ENCODE measurements at regions not wholly inside any gene's neighbourhood (a gene's known extent, or its start where the extent isn't known, plus 50 kb on each side); places are given as distances from the start of the nearest gene placed in this dataset.

DNA sequence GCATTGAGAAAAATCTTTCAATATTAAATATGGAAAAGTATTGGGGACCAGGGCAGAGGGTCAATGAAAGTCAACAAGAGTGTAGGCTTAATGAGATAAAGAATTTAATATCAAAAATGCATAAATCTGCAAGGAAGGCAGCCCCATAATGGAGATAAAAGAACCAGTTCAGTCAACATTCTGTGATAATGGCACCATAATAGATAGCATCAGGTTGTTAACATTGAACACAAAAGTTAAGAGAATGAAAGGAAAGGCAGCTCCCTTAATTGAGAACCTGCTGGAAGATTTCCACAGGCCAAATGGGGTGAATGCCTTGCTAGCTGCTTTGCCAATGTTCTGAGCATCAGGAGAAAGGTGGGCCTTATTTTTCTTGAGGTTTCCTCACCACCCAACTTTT lies 60.4 kb upstream of the TMEM33 start:
- Histone ChIP-seq H3K27me3 (ENCODE audit: control insufficient read depth, insufficient read depth, low read length) (peaks cover 8% of the 10 kb centered on the region), H3K4me1 (ENCODE audit: control insufficient read depth, insufficient read depth, low read length) (no peaks in the 10 kb centered on the region), H3K27ac (ENCODE audit: low read length) (no peak overlapping the region), H3K4me3 (ENCODE audit: low read depth in 2 of 2, low read length in 2 of 2) (no peak overlapping the region), H3K9me3 (ENCODE audit: control insufficient read depth, insufficient read depth, low read depth, low read length) (no peaks in the 10 kb centered on the region), H3K36me3 (ENCODE audit: control insufficient read depth, insufficient read depth, low read length) (no peaks in the 10 kb centered on the region)
- no peak for ATAC-seq
- TF ChIP-seq, protein P1, sequence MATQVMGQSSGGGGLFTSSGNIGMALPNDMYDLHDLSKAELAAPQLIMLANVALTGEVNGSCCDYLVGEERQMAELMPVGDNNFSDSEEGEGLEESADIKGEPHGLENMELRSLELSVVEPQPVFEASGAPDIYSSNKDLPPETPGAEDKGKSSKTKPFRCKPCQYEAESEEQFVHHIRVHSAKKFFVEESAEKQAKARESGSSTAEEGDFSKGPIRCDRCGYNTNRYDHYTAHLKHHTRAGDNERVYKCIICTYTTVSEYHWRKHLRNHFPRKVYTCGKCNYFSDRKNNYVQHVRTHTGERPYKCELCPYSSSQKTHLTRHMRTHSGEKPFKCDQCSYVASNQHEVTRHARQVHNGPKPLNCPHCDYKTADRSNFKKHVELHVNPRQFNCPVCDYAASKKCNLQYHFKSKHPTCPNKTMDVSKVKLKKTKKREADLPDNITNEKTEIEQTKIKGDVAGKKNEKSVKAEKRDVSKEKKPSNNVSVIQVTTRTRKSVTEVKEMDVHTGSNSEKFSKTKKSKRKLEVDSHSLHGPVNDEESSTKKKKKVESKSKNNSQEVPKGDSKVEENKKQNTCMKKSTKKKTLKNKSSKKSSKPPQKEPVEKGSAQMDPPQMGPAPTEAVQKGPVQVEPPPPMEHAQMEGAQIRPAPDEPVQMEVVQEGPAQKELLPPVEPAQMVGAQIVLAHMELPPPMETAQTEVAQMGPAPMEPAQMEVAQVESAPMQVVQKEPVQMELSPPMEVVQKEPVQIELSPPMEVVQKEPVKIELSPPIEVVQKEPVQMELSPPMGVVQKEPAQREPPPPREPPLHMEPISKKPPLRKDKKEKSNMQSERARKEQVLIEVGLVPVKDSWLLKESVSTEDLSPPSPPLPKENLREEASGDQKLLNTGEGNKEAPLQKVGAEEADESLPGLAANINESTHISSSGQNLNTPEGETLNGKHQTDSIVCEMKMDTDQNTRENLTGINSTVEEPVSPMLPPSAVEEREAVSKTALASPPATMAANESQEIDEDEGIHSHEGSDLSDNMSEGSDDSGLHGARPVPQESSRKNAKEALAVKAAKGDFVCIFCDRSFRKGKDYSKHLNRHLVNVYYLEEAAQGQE (IDR thresholded peaks at IDR 0.05; ENCODE audit: insufficient read depth in 1 of 2, low read depth in 2 of 2, low read length in 1 of 2): no peak
- TF ChIP-seq TCF7L2 (IDR thresholded peaks at IDR 0.05; ENCODE audit: low read depth, low read length) (no peak), SIN3A (IDR thresholded peaks at IDR 0.05; ENCODE audit: borderline replicate concordance, insufficient read depth, low read depth, low read length) (no peak), POLR2AphosphoS5 (IDR thresholded peaks at IDR 0.05; ENCODE audit: low read depth, low read length) (no peak)
- TF ChIP-seq, protein P2, sequence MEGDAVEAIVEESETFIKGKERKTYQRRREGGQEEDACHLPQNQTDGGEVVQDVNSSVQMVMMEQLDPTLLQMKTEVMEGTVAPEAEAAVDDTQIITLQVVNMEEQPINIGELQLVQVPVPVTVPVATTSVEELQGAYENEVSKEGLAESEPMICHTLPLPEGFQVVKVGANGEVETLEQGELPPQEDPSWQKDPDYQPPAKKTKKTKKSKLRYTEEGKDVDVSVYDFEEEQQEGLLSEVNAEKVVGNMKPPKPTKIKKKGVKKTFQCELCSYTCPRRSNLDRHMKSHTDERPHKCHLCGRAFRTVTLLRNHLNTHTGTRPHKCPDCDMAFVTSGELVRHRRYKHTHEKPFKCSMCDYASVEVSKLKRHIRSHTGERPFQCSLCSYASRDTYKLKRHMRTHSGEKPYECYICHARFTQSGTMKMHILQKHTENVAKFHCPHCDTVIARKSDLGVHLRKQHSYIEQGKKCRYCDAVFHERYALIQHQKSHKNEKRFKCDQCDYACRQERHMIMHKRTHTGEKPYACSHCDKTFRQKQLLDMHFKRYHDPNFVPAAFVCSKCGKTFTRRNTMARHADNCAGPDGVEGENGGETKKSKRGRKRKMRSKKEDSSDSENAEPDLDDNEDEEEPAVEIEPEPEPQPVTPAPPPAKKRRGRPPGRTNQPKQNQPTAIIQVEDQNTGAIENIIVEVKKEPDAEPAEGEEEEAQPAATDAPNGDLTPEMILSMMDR (IDR thresholded peaks at IDR 0.05): no peak
- ChIA-PET CTCF (no interaction called here), POLR2A (no interaction called here)
- in situ Hi-C loops (cut with HindIII; ENCODE audit: low pct_unique_long_range_greater_than_20kb, low sequenced_read_pairs) (no loop called here), intact Hi-C loops (cut with micrococcal nuclease; ENCODE audit: unreplicated experiment) (no loop called here)
- no TSS peak for BruUV-seq (replicated peaks)
- no peak for DNase-seq (ENCODE audit: low read depth, low spot score)

DNA sequence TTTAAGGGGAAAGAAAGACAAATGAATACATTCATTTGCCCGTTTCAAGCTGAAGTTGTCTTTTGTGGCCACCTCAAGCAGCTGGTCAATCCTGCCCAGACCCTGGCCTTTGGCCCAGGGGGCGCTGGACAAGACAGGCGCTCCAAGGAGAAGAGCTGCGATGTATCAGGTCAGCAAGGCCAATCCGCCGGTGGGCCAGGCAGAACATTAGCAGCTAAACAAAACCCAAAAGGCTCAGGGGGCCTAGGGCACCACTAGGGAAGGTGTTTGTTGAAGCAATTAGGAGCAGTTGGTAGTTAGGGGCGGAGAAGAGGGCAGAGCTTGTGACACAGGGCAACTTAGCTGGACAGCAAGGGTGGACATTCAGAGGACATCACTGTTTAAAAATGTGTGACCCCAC lies 60.8 kb upstream of the TMEM33 start:
- no TSS peak for BruUV-seq (replicated peaks)
- no peak overlapping the region for H3K4me3 ChIP-seq (ENCODE audit: low read depth in 2 of 2, low read length in 2 of 2)
- ChIA-PET CTCF (no interaction called here), POLR2A (no interaction called here)
- in situ Hi-C loops (cut with HindIII; ENCODE audit: low pct_unique_long_range_greater_than_20kb, low sequenced_read_pairs) (no loop called here), intact Hi-C loops (cut with micrococcal nuclease; ENCODE audit: unreplicated experiment) (no loop called here)
- peaks cover 8% of the 10 kb centered on the region for H3K27me3 ChIP-seq (ENCODE audit: control insufficient read depth, insufficient read depth, low read length)
- DNase-seq (ENCODE audit: low read depth, low spot score) (no peak), ATAC-seq (no peak)
- no peaks in the 10 kb centered on the region for H3K36me3 ChIP-seq (ENCODE audit: control insufficient read depth, insufficient read depth, low read length)
- H3K27ac ChIP-seq (ENCODE audit: low read length): no peak overlapping the region
- TF ChIP-seq, protein P1 (IDR thresholded peaks at IDR 0.05; ENCODE audit: insufficient read depth in 1 of 2, low read depth in 2 of 2, low read length in 1 of 2): no peak
- H3K4me1 ChIP-seq (ENCODE audit: control insufficient read depth, insufficient read depth, low read length): no peaks in the 10 kb centered on the region
- no peaks in the 10 kb centered on the region for H3K9me3 ChIP-seq (ENCODE audit: control insufficient read depth, insufficient read depth, low read depth, low read length)

Measured in Panc1 (cell line).